ENCODE measurements at regions not wholly inside any gene's neighbourhood (a gene's known extent, or its start where the extent isn't known, plus 50 kb on each side); places are given as distances from the start of the nearest gene placed in this dataset.
"Not testable (repeated sequence)": the region's sequence is repeated elsewhere in the genome, so short reads cannot be mapped to it uniquely, and the experiment has no call there.

- not testable (repeated sequence) for DNase-seq
Observed at GRCh38 chr21:14008006-14008405, 202.7 kb downstream of the LIPI start.

- DNase-seq: not testable (repeated sequence)
Observed at GRCh38 chr21:14006144-14006543, 204.6 kb downstream of the LIPI start.

GRCh38 chr21:13986996-13987958 lies 223.5 kb downstream of the LIPI start:
- DNase-seq: not testable (repeated sequence)

- DNase-seq: not testable (repeated sequence)
Observed at GRCh38 chr21:13985865-13986863, 224.6 kb downstream of the LIPI start.

- DNase-seq: not testable (repeated sequence)
Observed at GRCh38 chr21:13985137-13985864, 225.5 kb downstream of the LIPI start.

- DNase-seq: not testable (repeated sequence)
Observed at GRCh38 chr21:13984728-13985127, 226.0 kb downstream of the LIPI start.

- not testable (repeated sequence) for DNase-seq
Observed at GRCh38 chr21:13981176-13982087, 229.3 kb downstream of the LIPI start.

- not testable (repeated sequence) for DNase-seq
Observed at GRCh38 chr21:13980115-13980662, 230.6 kb downstream of the LIPI start.

- not testable (repeated sequence) for DNase-seq
Observed at GRCh38 chr21:13979608-13980007, 231.1 kb downstream of the LIPI start.

- not testable (repeated sequence) for DNase-seq
Observed at GRCh38 chr21:13974582-13974981, 236.2 kb downstream of the LIPI start.

GRCh38 chr21:13969853-13970252 lies 240.9 kb downstream of the LIPI start:
- not testable (repeated sequence) for DNase-seq

- not testable (repeated sequence) for DNase-seq
Observed at GRCh38 chr21:13969002-13969401, 241.8 kb downstream of the LIPI start.

- DNase-seq: not testable (repeated sequence)
Observed at GRCh38 chr21:13963259-13963658, 247.5 kb downstream of the LIPI start.

GRCh38 chr21:13937236-13937635 lies 273.5 kb downstream of the LIPI start:
- DNase-seq: no peak

- not testable (repeated sequence) for DNase-seq
Observed at GRCh38 chr21:13936033-13936937, 274.5 kb downstream of the LIPI start.

GRCh38 chr21:13935396-13936032 lies 275.2 kb downstream of the LIPI start:
- DNase-seq: not testable (repeated sequence)

- DNase-seq: not testable (repeated sequence)
Observed at GRCh38 chr21:13934887-13935342, 275.8 kb downstream of the LIPI start.

- not testable (repeated sequence) for DNase-seq
Observed at GRCh38 chr21:13923175-13923574, 287.6 kb downstream of the LIPI start.

GRCh38 chr21:13921455-13921854 lies 289.3 kb downstream of the LIPI start:
- not testable (repeated sequence) for DNase-seq

Measured in bone marrow (tissue), 2 donors.